Fibroblast of lung (primary cell): ENCODE measurements at regions not wholly inside any gene's neighbourhood (a gene's known extent, or its start where the extent isn't known, plus 50 kb on each side); places are given as distances from the start of the nearest gene placed in this dataset.

ENCODE experiments used
- EZH2 ChIP-seq: IDR thresholded peaks from 2 replicates; pipeline ENCODE4 v1.5.1; 2012; ENCODE audit warnings: low read length, control low read depth, mild to moderate bottlenecking; ENCODE audit errors: missing control alignments
- TF ChIP-seq, protein P1 (sequence below), 2 donors: IDR thresholded peaks in 1 of 2; conservative IDR thresholded peaks in 1 of 2; 1 replicate in 1 of 2; 2 replicates in 1 of 2; pipeline ENCODE4 v1.5.1; 2011 to 2012; ENCODE audit warnings: low read length in 2 of 2, control low read depth in 1 of 2, inconsistent platforms in 1 of 2, low read depth in 1 of 2, mild to moderate bottlenecking in 1 of 2

DNA sequence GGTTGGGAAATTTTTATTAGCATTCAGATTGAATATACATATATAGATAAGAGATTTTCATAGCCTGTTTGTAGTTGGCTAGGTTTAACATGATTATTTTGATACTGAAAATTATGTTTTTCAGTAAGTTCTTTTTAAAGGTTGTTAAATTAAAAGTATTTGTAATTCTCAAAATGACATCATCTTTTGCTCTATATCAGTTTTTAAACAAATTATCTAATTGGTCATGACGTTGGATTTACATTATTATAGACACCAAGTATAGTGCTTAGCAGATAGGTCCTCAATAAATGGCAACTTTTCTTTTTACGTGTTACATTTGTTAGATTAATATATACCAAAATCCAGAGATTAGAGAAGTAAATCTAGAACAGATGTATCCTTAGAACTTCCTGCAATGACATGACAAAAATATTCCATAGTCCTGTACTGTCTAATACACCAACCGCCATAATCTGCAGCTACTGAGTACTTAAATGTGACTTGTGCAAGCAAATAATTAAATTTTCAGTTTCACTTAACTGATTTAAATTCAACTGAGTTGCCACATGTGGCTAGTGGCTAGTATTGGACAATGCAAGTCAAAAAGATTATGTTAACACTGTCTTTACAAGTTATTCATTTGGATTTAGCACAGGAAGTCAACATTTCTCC is 1613.1 kb upstream of the TENM3 start:
- TF ChIP-seq, protein P1, sequence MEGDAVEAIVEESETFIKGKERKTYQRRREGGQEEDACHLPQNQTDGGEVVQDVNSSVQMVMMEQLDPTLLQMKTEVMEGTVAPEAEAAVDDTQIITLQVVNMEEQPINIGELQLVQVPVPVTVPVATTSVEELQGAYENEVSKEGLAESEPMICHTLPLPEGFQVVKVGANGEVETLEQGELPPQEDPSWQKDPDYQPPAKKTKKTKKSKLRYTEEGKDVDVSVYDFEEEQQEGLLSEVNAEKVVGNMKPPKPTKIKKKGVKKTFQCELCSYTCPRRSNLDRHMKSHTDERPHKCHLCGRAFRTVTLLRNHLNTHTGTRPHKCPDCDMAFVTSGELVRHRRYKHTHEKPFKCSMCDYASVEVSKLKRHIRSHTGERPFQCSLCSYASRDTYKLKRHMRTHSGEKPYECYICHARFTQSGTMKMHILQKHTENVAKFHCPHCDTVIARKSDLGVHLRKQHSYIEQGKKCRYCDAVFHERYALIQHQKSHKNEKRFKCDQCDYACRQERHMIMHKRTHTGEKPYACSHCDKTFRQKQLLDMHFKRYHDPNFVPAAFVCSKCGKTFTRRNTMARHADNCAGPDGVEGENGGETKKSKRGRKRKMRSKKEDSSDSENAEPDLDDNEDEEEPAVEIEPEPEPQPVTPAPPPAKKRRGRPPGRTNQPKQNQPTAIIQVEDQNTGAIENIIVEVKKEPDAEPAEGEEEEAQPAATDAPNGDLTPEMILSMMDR (conservative IDR thresholded peaks at IDR 0.05 in 1 of 2, IDR thresholded peaks at IDR 0.05 in 1 of 2; ENCODE audit: low read depth in 1 of 2, low read length in 2 of 2): no peak
- TF ChIP-seq EZH2: no peak
